PC-9 (cell line): ENCODE measurements at regions not wholly inside any gene's neighbourhood (a gene's known extent, or its start where the extent isn't known, plus 50 kb on each side); places are given as distances from the start of the nearest gene placed in this dataset.

Experiments used
- CTCF ChIP-seq: fragments of 200-600 bp; sonication (generic); conservative IDR thresholded peaks from 2 replicates; pipeline ENCODE4 v1.6.1; 2017; ENCODE audit warnings: mixed run types, antibody characterized with exemption, mild to moderate bottlenecking, moderate library complexity
- EZH2 ChIP-seq: fragments of 200-600 bp; sonication (generic); IDR thresholded peaks from 2 replicates; pipeline ENCODE4 v1.8.0; 2017; ENCODE audit warnings: antibody characterized with exemption, low read depth

GRCh38 chr5:128631771-128632170 lies 93.7 kb upstream of the FBN2 start:
- no peak for TF ChIP-seq CTCF
- no peak for TF ChIP-seq EZH2
